ENCODE measurements at regions not wholly inside any gene's neighbourhood (a gene's known extent, or its start where the extent isn't known, plus 50 kb on each side); places are given as distances from the start of the nearest gene placed in this dataset.
"Not testable (repeated sequence)": the region's sequence is repeated elsewhere in the genome, so short reads cannot be mapped to it uniquely, and the experiment has no call there.

DNA sequence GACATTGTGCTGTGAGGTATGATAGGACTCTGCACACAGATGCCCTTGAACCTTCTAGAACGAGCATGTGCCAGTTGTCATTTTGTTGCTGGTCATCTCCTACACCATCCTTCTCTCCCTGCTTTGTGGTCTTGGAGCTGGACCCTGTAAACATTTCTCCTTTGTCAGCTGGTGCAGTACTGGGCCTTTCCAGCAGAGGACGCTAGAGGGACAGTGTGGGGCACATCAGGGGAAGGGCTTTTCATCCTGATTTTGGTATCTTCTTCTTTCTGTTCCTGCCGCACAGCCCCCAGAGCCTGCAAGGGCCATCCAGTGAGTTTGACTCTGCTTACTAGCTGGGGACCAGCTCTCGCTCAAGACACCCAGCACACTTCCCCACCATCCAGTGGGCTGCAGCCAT, 484.6 kb downstream of the AACS start:
- Histone ChIP-seq H3K4me1 (ENCODE audit: control insufficient read depth, insufficient read depth, low read length) (no peaks in the 10 kb centered on the region), H3K27me3 (ENCODE audit: control insufficient read depth, insufficient read depth, low read length) (no peaks in the 10 kb centered on the region)

DNA sequence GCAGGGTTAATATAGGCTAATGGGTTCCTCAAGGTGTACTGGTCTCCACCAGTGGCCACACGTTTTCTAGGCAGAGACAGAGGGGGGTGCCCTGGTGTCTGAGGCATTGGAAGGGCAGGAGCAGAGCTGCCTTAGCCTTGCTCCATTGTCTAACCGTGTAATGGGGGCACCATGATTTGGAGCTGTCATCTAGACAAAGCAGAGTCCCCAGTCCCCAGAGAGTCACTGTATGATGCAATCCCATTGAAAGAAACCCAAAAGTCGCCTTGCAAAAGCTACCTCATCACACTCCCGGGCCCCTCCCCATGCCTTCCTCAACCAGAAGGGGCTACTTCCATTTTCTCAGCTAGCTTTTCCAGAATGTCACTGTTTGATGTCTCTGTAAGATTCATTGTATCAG, 487.1 kb downstream of the AACS start:
- H3K9ac ChIP-seq (ENCODE audit: low read length): no peak overlapping the region
- H3K4me1 ChIP-seq (ENCODE audit: control insufficient read depth, insufficient read depth, low read length): no peaks in the 10 kb centered on the region
- no peaks in the 10 kb centered on the region for H3K36me3 ChIP-seq (ENCODE audit: control insufficient read depth, insufficient read depth, low read length)
- no peaks in the 10 kb centered on the region for H3K27me3 ChIP-seq (ENCODE audit: control insufficient read depth, insufficient read depth, low read length)
- no peak overlapping the region for H3K4me3 ChIP-seq (ENCODE audit: low read length)
- H3K27ac ChIP-seq (ENCODE audit: low read depth, low read length): no peak overlapping the region

More for the DNA sequence above, 484.6 kb downstream of the AACS start:
- Histone ChIP-seq H3K36me3 (ENCODE audit: control insufficient read depth, insufficient read depth, low read length) (no peaks in the 10 kb centered on the region), H3K9ac (ENCODE audit: low read length) (no peak overlapping the region), H3K27ac (ENCODE audit: low read depth, low read length) (no peak overlapping the region), H3K4me3 (ENCODE audit: low read length) (no peak overlapping the region)

DNA sequence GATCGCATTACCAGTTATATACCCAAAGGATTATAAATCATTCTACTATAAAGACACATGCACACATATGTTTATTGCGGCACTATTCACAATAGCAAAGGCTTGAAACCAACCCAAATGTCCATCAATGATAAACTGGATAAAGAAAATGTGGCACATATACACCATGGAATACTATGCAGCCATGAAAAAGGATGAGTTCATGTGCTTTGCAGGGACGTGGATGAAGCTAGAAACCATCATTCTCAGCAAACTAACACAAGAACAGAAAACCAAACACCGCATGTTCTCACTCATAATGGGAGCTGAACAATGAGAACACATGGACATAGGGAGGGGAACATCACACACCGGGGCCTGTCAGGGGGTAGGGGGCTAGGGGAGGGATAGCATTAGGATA, 495.8 kb downstream of the AACS start:
- not testable (repeated sequence) for H3K27ac ChIP-seq (ENCODE audit: low read depth, low read length); H3K4me1 ChIP-seq (ENCODE audit: control insufficient read depth, insufficient read depth, low read length); H3K4me3 ChIP-seq (ENCODE audit: low read length); H3K9ac ChIP-seq (ENCODE audit: low read length); H3K27me3 ChIP-seq (ENCODE audit: control insufficient read depth, insufficient read depth, low read length); H3K36me3 ChIP-seq (ENCODE audit: control insufficient read depth, insufficient read depth, low read length)

DNA sequence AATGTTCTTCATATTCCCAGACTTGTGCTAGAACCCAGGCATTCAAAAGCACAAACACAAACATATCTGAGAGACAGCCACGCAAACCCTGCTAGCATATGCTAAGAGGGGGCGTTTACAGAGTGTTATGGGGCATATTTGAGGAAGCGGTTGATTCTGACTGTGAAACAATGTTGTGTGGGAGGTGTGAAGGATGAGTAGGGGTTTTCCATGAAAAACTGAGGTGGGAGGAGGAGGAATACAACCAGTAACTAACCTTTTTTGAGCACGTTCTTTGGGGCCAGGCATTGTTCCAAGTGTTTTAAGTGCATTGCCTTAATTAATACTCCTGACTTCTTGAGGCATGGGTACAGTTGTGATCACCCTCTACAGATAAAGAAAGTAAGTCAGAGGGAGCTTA, 499.5 kb downstream of the AACS start:
- Histone ChIP-seq H3K27me3 (ENCODE audit: control insufficient read depth, insufficient read depth, low read length) (no peaks in the 10 kb centered on the region), H3K36me3 (ENCODE audit: control insufficient read depth, insufficient read depth, low read length) (no peaks in the 10 kb centered on the region), H3K4me3 (ENCODE audit: low read length) (no peak overlapping the region), H3K9ac (ENCODE audit: low read length) (no peak overlapping the region), H3K4me1 (ENCODE audit: control insufficient read depth, insufficient read depth, low read length) (no peaks in the 10 kb centered on the region), H3K27ac (ENCODE audit: low read depth, low read length) (no peak overlapping the region)

DNA sequence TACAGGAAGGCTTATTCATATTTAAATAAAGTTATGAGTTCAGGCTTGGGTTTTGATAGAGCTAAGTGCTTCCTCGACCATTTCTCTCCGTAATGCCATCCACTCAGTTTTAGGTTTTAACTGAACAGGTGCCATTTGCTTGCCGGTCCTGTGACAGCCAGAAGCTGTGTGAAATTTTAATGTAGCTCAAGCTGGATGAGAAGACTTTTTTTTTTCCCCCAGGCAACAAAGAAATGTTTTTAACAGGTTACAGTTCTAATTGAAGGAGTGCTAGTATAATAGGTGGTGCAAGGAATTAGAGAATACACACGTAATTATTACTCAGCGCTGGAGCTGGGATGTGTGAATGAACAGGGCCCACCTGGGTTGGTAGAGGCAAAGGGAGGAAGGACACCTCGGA, 502.3 kb downstream of the AACS start:
- Histone ChIP-seq H3K4me1 (ENCODE audit: control insufficient read depth, insufficient read depth, low read length) (no peaks in the 10 kb centered on the region), H3K36me3 (ENCODE audit: control insufficient read depth, insufficient read depth, low read length) (no peaks in the 10 kb centered on the region), H3K27me3 (ENCODE audit: control insufficient read depth, insufficient read depth, low read length) (no peaks in the 10 kb centered on the region), H3K9ac (ENCODE audit: low read length) (no peak overlapping the region), H3K27ac (ENCODE audit: low read depth, low read length) (no peak overlapping the region), H3K4me3 (ENCODE audit: low read length) (no peak overlapping the region)

DNA sequence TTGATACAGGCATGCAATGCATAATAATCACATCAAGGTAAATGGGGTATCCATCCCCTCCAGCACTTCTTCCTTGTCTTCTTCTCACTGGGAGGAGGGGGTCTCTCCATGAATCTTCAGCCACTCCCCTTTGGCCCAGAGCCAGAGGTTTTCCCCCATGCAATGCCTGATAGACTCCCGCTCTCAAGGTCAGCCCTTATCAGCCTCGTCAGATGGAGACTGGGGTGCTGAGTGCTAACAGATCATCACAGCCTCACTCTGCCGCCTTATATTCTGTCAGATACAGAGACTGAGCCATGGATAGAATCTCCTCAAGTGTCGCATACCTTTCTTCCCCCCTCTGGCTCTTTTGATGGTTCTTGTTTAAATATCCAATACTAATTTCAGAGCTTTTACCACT, 503.1 kb downstream of the AACS start:
- no peak overlapping the region for H3K9ac ChIP-seq (ENCODE audit: low read length)
- no peaks in the 10 kb centered on the region for H3K36me3 ChIP-seq (ENCODE audit: control insufficient read depth, insufficient read depth, low read length)
- no peak overlapping the region for H3K27ac ChIP-seq (ENCODE audit: low read depth, low read length)
- no peaks in the 10 kb centered on the region for H3K4me1 ChIP-seq (ENCODE audit: control insufficient read depth, insufficient read depth, low read length)
- H3K4me3 ChIP-seq (ENCODE audit: low read length): no peak overlapping the region
- H3K27me3 ChIP-seq (ENCODE audit: control insufficient read depth, insufficient read depth, low read length): no peaks in the 10 kb centered on the region

DNA sequence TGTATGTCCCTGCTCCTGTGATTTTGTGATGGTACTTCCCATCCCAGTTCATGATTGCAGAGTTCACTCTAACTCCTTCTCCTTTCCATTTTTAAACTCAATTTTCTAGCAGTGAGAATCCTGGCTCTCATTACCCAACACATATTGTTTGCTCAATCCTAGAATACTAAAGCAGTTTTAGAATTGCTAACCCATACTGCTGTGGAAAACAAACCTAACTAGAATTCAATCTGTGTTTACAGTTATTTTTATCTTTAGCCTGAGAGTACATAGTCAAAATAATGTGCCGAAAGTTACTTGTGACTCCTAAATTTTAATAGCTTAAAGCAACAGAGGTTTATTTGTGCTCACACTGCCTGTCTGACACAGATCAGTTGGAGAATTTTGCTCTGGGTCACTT, 508.0 kb downstream of the AACS start:
- no peak overlapping the region for H3K4me3 ChIP-seq (ENCODE audit: low read length)
- no peaks in the 10 kb centered on the region for H3K36me3 ChIP-seq (ENCODE audit: control insufficient read depth, insufficient read depth, low read length)
- H3K9ac ChIP-seq (ENCODE audit: low read length): no peak overlapping the region
- no peaks in the 10 kb centered on the region for H3K4me1 ChIP-seq (ENCODE audit: control insufficient read depth, insufficient read depth, low read length)
- no peak overlapping the region for H3K27ac ChIP-seq (ENCODE audit: low read depth, low read length)
- H3K27me3 ChIP-seq (ENCODE audit: control insufficient read depth, insufficient read depth, low read length): no peaks in the 10 kb centered on the region

DNA sequence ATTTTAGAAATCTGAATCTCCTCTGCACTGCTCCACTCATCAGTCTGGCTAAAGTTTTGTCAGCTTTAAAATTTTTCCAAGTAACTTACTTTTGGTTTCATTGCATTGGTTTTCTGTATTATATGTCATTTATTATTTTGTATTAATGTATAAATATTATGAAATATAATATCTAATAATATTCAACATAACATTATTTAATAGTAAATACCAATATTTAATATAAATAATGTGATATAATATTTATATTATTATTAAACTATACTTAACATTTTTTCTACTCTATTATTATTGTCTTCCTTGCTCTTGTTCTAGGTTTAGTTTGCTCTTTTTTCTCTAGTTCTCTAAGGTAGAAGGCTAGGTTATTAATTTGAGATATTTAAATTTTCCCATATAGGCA, 512.1 kb downstream of the AACS start:
- H3K27me3 ChIP-seq (ENCODE audit: control insufficient read depth, insufficient read depth, low read length): no peaks in the 10 kb centered on the region
- H3K36me3 ChIP-seq (ENCODE audit: control insufficient read depth, insufficient read depth, low read length): no peaks in the 10 kb centered on the region
- H3K27ac ChIP-seq (ENCODE audit: low read depth, low read length): no peak overlapping the region
- H3K4me3 ChIP-seq (ENCODE audit: low read length): no peak overlapping the region
- H3K4me1 ChIP-seq (ENCODE audit: control insufficient read depth, insufficient read depth, low read length): no peaks in the 10 kb centered on the region
- no peak overlapping the region for H3K9ac ChIP-seq (ENCODE audit: low read length)

DNA sequence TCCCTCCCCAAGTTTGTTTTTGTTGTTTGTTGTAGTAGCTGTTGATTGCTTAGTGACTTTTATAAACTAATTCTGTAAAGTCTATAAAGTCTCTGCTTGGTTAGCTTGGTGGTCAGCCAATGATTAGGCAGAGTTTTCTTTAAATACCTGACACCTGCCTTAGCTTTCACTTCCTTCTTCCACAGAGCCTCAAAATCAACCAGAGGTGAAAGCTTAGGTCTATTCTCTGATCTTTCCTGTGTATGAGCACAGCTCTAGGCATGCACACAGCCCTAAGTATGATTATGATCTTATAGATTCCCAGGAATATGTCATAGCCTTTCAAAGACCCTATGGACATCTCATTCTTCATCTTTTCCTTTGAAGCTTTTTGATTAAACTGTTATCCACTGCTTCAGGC, 514.7 kb downstream of the AACS start:
- Histone ChIP-seq H3K27ac (ENCODE audit: low read depth, low read length) (no peak overlapping the region), H3K9ac (ENCODE audit: low read length) (no peak overlapping the region), H3K4me3 (ENCODE audit: low read length) (no peak overlapping the region), H3K36me3 (ENCODE audit: control insufficient read depth, insufficient read depth, low read length) (no peaks in the 10 kb centered on the region), H3K27me3 (ENCODE audit: control insufficient read depth, insufficient read depth, low read length) (no peaks in the 10 kb centered on the region), H3K4me1 (ENCODE audit: control insufficient read depth, insufficient read depth, low read length) (no peaks in the 10 kb centered on the region)

DNA sequence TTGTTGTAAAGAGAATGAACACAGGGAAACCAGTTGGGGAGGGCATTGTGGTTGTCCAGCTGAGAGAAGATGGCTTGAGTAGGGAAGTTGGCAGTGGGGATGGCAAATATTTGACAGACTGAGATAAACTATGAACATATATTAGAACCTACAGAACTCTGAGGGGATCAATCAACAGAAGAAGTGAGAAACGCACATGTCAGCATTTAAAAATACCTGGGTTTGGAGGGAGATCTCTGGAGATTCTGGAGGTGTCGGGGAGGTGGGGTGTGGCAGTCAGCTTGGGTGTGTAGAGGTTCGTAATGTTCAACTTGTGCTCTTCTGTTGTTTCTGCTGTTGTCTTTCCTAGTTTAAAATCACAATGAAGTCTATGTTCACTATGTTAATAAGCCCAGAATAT, 517.8 kb downstream of the AACS start:
- Histone ChIP-seq H3K9ac (ENCODE audit: low read length) (no peak overlapping the region), H3K27ac (ENCODE audit: low read depth, low read length) (no peak overlapping the region), H3K36me3 (ENCODE audit: control insufficient read depth, insufficient read depth, low read length) (no peaks in the 10 kb centered on the region), H3K27me3 (ENCODE audit: control insufficient read depth, insufficient read depth, low read length) (no peaks in the 10 kb centered on the region), H3K4me1 (ENCODE audit: control insufficient read depth, insufficient read depth, low read length) (no peaks in the 10 kb centered on the region), H3K4me3 (ENCODE audit: low read length) (no peak overlapping the region)

DNA sequence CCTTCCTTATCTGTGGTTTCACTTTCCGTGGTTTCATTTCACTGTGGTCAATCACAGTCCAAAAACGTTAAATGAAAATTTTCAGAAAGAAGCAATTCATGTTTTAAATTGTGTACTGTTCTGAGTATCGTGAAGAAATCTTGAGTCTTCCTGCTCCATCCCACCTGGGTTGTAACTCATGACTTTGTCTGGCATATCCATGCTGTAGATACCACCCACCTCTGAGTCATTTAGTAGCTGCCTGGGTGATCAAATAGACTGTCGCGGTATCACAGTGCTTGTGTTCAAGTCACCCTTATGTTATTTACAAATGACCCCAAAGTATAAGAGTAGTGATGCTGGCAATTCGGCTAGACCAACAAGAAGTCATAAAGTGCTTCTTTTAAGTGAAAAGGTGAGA, 521.2 kb downstream of the AACS start:
- Histone ChIP-seq H3K4me1 (ENCODE audit: control insufficient read depth, insufficient read depth, low read length) (no peaks in the 10 kb centered on the region), H3K27me3 (ENCODE audit: control insufficient read depth, insufficient read depth, low read length) (no peaks in the 10 kb centered on the region), H3K36me3 (ENCODE audit: control insufficient read depth, insufficient read depth, low read length) (no peaks in the 10 kb centered on the region), H3K9ac (ENCODE audit: low read length) (no peak overlapping the region), H3K4me3 (ENCODE audit: low read length) (no peak overlapping the region), H3K27ac (ENCODE audit: low read depth, low read length) (no peak overlapping the region)

DNA sequence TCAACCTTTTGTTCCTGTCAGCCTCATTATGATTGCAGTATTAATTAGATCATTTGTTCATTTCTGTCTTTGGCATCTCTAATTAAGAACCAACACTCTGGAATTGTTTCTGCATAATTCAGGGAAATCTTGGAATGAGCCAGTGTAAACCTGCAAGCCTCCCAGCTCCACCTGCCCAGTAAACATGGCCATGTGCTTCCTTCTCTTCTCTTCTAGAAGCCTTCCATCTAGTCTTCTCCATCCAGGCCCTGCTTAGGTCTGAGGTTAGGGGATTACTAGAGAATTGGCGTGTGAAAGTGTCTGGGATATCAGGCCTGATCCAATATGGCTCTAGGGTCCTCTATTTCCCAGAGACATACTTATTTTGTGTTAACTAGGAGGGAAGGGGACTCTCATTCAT, 528.0 kb downstream of the AACS start:
- Histone ChIP-seq H3K4me3 (ENCODE audit: low read length) (no peak overlapping the region), H3K36me3 (ENCODE audit: control insufficient read depth, insufficient read depth, low read length) (no peaks in the 10 kb centered on the region), H3K27ac (ENCODE audit: low read depth, low read length) (no peak overlapping the region), H3K27me3 (ENCODE audit: control insufficient read depth, insufficient read depth, low read length) (no peaks in the 10 kb centered on the region), H3K9ac (ENCODE audit: low read length) (no peak overlapping the region), H3K4me1 (ENCODE audit: control insufficient read depth, insufficient read depth, low read length) (no peaks in the 10 kb centered on the region)

DNA sequence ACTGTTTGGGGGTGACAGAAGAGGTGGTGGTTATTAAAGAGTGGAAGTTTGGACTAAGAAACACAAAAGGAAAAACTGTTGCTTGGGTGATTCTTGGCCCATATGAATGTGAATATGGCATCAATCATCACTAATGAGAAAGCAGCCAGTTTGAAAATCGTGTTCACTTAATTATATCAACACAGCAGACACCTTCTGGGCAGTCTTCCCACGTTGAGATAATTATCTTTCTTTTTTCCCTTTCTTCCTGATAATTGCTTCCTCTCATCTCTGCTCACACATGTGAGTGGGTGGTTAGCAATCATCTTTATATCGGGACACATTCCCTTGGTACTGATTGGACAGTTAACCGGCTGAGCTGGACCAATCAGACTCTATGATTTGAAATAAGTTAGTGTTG, 539.7 kb downstream of the AACS start:
- no peaks in the 10 kb centered on the region for H3K4me1 ChIP-seq (ENCODE audit: control insufficient read depth, insufficient read depth, low read length)
- no peaks in the 10 kb centered on the region for H3K27me3 ChIP-seq (ENCODE audit: control insufficient read depth, insufficient read depth, low read length)
- H3K4me3 ChIP-seq (ENCODE audit: low read length): no peak overlapping the region
- no peak overlapping the region for H3K9ac ChIP-seq (ENCODE audit: low read length)
- H3K36me3 ChIP-seq (ENCODE audit: control insufficient read depth, insufficient read depth, low read length): no peaks in the 10 kb centered on the region
- H3K27ac ChIP-seq (ENCODE audit: low read depth, low read length): no peak overlapping the region

DNA sequence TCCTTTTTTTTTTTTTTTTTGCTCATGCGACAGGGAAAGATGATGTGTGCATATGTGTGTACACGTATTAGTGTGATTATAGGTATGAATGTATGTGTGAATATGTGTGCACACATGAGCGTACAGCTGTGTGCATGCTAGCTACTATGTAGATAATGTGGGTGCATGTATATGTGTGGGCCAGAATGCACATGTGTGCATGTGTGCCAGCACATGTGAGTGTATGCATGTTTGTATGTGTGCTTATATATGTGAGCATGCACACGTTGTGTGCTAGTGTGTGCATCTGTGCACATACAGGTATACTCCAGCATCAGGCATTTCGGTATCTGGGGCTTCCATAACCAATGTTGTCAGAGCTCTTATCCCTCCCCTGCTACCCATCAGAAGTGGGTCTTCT, 541.1 kb downstream of the AACS start:
- no peak overlapping the region for H3K27ac ChIP-seq (ENCODE audit: low read depth, low read length)
- H3K36me3 ChIP-seq (ENCODE audit: control insufficient read depth, insufficient read depth, low read length): no peaks in the 10 kb centered on the region
- no peaks in the 10 kb centered on the region for H3K27me3 ChIP-seq (ENCODE audit: control insufficient read depth, insufficient read depth, low read length)
- no peak overlapping the region for H3K9ac ChIP-seq (ENCODE audit: low read length)
- no peak overlapping the region for H3K4me3 ChIP-seq (ENCODE audit: low read length)
- no peaks in the 10 kb centered on the region for H3K4me1 ChIP-seq (ENCODE audit: control insufficient read depth, insufficient read depth, low read length)

Data from rectal smooth muscle tissue (tissue), 1 donor.